Panc1 (cell line): ENCODE measurements at regions not wholly inside any gene's neighbourhood (a gene's known extent, or its start where the extent isn't known, plus 50 kb on each side); places are given as distances from the start of the nearest gene placed in this dataset.

Source experiments
- ATAC-seq: fragments of 200-7000 bp; cut with Tn5 transposase; 2 replicates; pipeline ENCODE4 v1.9.1; 2020; ENCODE audit warnings: mild to moderate bottlenecking, moderate library complexity
- BruUV-seq: library from RNA; stranded (reverse); fragments of 400-500 nt; replicated peaks from 2 replicates; lab custom pipeline; 2021; lab: Mats Ljungman, UMichigan
- CTCF ChIA-PET: fragments of 300-600 bp; sonication (Branson Sonifier 250); formaldehyde crosslinking; loops from one replicate; lab custom pipeline; 2022; ENCODE audit warnings: antibody characterized with exemption; lab: Charles Lee
- POLR2A ChIA-PET: fragments of 300-600 bp; sonication (Branson Sonifier 250); formaldehyde crosslinking; loops from one replicate; lab custom pipeline; 2022; ENCODE audit warnings: antibody characterized with exemption; lab: Charles Lee
- DNase-seq: peaks from one replicate; pipeline ENCODE4 v3.0.0-alpha.2; 2010; ENCODE audit warnings: low read depth, low spot score
- H3K27ac ChIP-seq: 2 replicates; pipeline ENCODE4 v1.5.1; 2011; ENCODE audit warnings: mild to moderate bottlenecking, low read length, inconsistent platforms
- H3K27me3 ChIP-seq: fragments of 200-500 bp; sonication (Bioruptor generic); 2 replicates; pipeline ENCODE4 v1.6.0; 2014; ENCODE audit warnings: low read length, inconsistent platforms; ENCODE audit not compliant: control insufficient read depth, insufficient read depth
- H3K36me3 ChIP-seq: fragments of 200-500 bp; sonication (Bioruptor generic); 2 replicates; pipeline ENCODE4 v1.5.1; 2014; ENCODE audit warnings: inconsistent platforms, mild to moderate bottlenecking, low read length, moderate library complexity; ENCODE audit not compliant: control insufficient read depth, insufficient read depth
- H3K4me1 ChIP-seq: 2 replicates; pipeline ENCODE4 v1.5.1; 2011; ENCODE audit warnings: inconsistent platforms, mild to moderate bottlenecking, low read length, moderate library complexity; ENCODE audit not compliant: control insufficient read depth, insufficient read depth
- H3K4me3 ChIP-seq, 2 experiments: 2 replicates each; pipeline ENCODE4 v1.5.1; 2011 to 2012; ENCODE audit warnings: low read depth in 2 of 2, low read length in 2 of 2, mild to moderate bottlenecking in 2 of 2, inconsistent platforms in 1 of 2, moderate library complexity in 1 of 2
- H3K9me3 ChIP-seq: fragments of 200-500 bp; sonication (Bioruptor generic); 2 replicates; pipeline ENCODE4 v1.5.1; 2014; ENCODE audit warnings: low read depth, mild to moderate bottlenecking, inconsistent platforms, low read length, moderate library complexity; ENCODE audit not compliant: control insufficient read depth, insufficient read depth
- POLR2AphosphoS5 ChIP-seq: IDR thresholded peaks from 2 replicates; pipeline ENCODE4 v1.6.1; 2012; ENCODE audit warnings: mild to moderate bottlenecking, low read depth, low read length, moderate library complexity
- SIN3A ChIP-seq: IDR thresholded peaks from 2 replicates; pipeline ENCODE4 v1.6.1; 2012; ENCODE audit warnings: low read depth, mild to moderate bottlenecking, low read length, moderate library complexity, borderline replicate concordance; ENCODE audit not compliant: insufficient read depth
- TCF7L2 ChIP-seq: IDR thresholded peaks from 2 replicates; pipeline ENCODE4 v1.6.1; 2011; ENCODE audit warnings: mild to moderate bottlenecking, low read depth, low read length, inconsistent platforms
- in situ Hi-C: cut with HindIII; loops from 2 replicates; pipeline ENCODE4 v1.10.0; 2016; ENCODE audit warnings: low sequenced_read_pairs, low pct_unique_long_range_greater_than_20kb
- intact Hi-C: fragments of 100-400 bp; cut with micrococcal nuclease; formaldehyde crosslinking; loops from one replicate; pipeline ENCODE4 v1.10.0; 2022; ENCODE audit not compliant: unreplicated experiment
- TF ChIP-seq, protein P1 (sequence below), 2 experiments: IDR thresholded peaks; 2 replicates each; pipeline ENCODE4 v1.6.1; 2011 to 2012; ENCODE audit warnings: low read depth in 2 of 2, control low read depth in 1 of 2, low read length in 1 of 2, mild to moderate bottlenecking in 1 of 2, moderate library complexity in 1 of 2; ENCODE audit not compliant: insufficient read depth in 1 of 2
- TF ChIP-seq, protein P2 (sequence below): fragments of 450-650 bp; IDR thresholded peaks from 2 replicates; pipeline ENCODE4 v1.5.1; 2017; ENCODE audit warnings: mild to moderate bottlenecking

DNA sequence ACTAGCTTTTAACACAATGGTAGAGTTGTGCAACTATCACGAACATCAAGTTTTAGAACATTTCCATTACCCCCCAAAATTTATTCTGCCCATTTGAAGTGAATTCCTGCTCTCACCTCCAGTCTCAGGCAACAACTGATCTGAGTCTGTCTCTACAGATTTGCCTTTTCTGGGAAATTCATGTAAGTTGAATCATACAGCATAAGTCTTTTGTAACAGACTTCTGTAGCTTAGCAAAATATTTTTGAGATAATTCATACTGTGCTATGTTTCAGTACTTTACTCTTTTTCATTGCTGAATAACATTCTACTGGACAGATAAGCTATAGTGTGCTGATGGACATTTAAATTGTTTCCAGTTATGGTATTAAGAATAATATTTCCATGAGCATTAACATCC is 447.3 kb upstream of the GJE1 start:
- ChIA-PET CTCF (no interaction called here), POLR2A (no interaction called here)
- H3K4me3 ChIP-seq, result no peak overlapping the region
- no peak for ATAC-seq
- TF ChIP-seq, protein P1, sequence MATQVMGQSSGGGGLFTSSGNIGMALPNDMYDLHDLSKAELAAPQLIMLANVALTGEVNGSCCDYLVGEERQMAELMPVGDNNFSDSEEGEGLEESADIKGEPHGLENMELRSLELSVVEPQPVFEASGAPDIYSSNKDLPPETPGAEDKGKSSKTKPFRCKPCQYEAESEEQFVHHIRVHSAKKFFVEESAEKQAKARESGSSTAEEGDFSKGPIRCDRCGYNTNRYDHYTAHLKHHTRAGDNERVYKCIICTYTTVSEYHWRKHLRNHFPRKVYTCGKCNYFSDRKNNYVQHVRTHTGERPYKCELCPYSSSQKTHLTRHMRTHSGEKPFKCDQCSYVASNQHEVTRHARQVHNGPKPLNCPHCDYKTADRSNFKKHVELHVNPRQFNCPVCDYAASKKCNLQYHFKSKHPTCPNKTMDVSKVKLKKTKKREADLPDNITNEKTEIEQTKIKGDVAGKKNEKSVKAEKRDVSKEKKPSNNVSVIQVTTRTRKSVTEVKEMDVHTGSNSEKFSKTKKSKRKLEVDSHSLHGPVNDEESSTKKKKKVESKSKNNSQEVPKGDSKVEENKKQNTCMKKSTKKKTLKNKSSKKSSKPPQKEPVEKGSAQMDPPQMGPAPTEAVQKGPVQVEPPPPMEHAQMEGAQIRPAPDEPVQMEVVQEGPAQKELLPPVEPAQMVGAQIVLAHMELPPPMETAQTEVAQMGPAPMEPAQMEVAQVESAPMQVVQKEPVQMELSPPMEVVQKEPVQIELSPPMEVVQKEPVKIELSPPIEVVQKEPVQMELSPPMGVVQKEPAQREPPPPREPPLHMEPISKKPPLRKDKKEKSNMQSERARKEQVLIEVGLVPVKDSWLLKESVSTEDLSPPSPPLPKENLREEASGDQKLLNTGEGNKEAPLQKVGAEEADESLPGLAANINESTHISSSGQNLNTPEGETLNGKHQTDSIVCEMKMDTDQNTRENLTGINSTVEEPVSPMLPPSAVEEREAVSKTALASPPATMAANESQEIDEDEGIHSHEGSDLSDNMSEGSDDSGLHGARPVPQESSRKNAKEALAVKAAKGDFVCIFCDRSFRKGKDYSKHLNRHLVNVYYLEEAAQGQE (IDR thresholded peaks at IDR 0.05; ENCODE audit: insufficient read depth in 1 of 2, low read depth in 2 of 2, low read length in 1 of 2), result no peak
- TF ChIP-seq, protein P2, sequence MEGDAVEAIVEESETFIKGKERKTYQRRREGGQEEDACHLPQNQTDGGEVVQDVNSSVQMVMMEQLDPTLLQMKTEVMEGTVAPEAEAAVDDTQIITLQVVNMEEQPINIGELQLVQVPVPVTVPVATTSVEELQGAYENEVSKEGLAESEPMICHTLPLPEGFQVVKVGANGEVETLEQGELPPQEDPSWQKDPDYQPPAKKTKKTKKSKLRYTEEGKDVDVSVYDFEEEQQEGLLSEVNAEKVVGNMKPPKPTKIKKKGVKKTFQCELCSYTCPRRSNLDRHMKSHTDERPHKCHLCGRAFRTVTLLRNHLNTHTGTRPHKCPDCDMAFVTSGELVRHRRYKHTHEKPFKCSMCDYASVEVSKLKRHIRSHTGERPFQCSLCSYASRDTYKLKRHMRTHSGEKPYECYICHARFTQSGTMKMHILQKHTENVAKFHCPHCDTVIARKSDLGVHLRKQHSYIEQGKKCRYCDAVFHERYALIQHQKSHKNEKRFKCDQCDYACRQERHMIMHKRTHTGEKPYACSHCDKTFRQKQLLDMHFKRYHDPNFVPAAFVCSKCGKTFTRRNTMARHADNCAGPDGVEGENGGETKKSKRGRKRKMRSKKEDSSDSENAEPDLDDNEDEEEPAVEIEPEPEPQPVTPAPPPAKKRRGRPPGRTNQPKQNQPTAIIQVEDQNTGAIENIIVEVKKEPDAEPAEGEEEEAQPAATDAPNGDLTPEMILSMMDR, result no peak
- no peak for TF ChIP-seq SIN3A
- TF ChIP-seq POLR2AphosphoS5, result no peak
- no peak for TF ChIP-seq TCF7L2
- H3K9me3 ChIP-seq, result no peaks in the 10 kb centered on the region
- H3K27me3 ChIP-seq, result no peaks in the 10 kb centered on the region
- H3K36me3 ChIP-seq, result no peaks in the 10 kb centered on the region
- H3K27ac ChIP-seq, result no peak overlapping the region
- H3K4me1 ChIP-seq, result no peaks in the 10 kb centered on the region
- no TSS peak for BruUV-seq
- no peak for DNase-seq
- in situ Hi-C loops, result no loop called here
- intact Hi-C loops, result no loop called here

DNA sequence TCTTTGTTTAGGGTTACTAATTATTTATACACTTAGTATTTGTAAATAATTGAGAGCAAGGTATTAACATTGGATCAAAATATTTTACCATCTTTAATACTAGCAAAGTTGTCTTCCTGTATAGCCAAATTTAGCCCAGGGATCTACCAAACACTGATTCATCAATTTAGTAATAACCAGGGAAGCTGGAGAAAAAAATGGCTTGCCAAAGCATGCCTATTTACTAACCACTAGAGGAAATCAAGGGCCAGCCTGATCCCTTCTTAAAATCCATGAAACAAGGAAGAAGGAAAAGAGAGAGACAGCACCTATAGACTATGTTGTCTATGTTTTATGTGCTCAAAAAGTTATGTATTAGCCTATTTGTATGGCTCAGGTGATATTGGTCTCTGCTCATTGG is 450.3 kb upstream of the GJE1 start:
- POLR2A ChIA-PET, result no interaction called here
- in situ Hi-C loops, result no loop called here
- CTCF ChIA-PET, result no interaction called here

More for the DNA sequence above, 450.3 kb upstream of the GJE1 start:
- Histone ChIP-seq H3K27me3 (no peaks in the 10 kb centered on the region), H3K4me3 (no peak overlapping the region), H3K9me3 (no peaks in the 10 kb centered on the region), H3K4me1 (no peaks in the 10 kb centered on the region), H3K27ac (no peak overlapping the region), H3K36me3 (no peaks in the 10 kb centered on the region)
- DNase-seq, result no peak
- no TSS peak for BruUV-seq
- intact Hi-C loops, result no loop called here
- TF ChIP-seq TCF7L2 (no peak), POLR2AphosphoS5 (no peak), SIN3A (no peak)
- TF ChIP-seq, protein P1 (IDR thresholded peaks at IDR 0.05; ENCODE audit: insufficient read depth in 1 of 2, low read depth in 2 of 2, low read length in 1 of 2), result no peak
- TF ChIP-seq, protein P2, result no peak
- ATAC-seq, result no peak
